HEK293T (cell line): ENCODE measurements at regions not wholly inside any gene's neighbourhood (a gene's known extent, or its start where the extent isn't known, plus 50 kb on each side); places are given as distances from the start of the nearest gene placed in this dataset.

Experiments
- CTCF ChIA-PET: fragments of 350-600 bp; formaldehyde crosslinking; extraction: SDS; loops from one replicate; lab custom pipeline; 2021; ENCODE audit warnings: antibody characterized with exemption, inconsistent platforms; lab: Yijun Ruan, JAX
- POLR2A ChIA-PET: fragments of 350-600 bp; formaldehyde crosslinking; extraction: SDS; loops from one replicate; lab custom pipeline; 2020; ENCODE audit warnings: antibody characterized with exemption, inconsistent platforms; lab: Yijun Ruan, JAX
- DNase-seq: peaks from one replicate; pipeline ENCODE4 v3.0.0; 2012; ENCODE audit warnings: mixed read lengths; ENCODE audit errors: extremely low spot score
- ARNT ChIP-seq: fragments of 450-650 bp; IDR thresholded peaks from 2 replicates; pipeline ENCODE4 v1.6.1; 2017; ENCODE audit warnings: mild to moderate bottlenecking
- BHLHE40 ChIP-seq: fragments of 450-650 bp; IDR thresholded peaks from 2 replicates; pipeline ENCODE4 v1.6.1; 2016; ENCODE audit warnings: mild to moderate bottlenecking, moderate library complexity, borderline replicate concordance
- CTBP1 ChIP-seq: fragments of 450-650 bp; IDR thresholded peaks from 2 replicates; pipeline ENCODE4 v1.6.1; 2016; ENCODE audit warnings: borderline replicate concordance
- ELF4 ChIP-seq: fragments of 450-650 bp; IDR thresholded peaks from 2 replicates; pipeline ENCODE4 v1.6.1; 2017; ENCODE audit warnings: antibody characterized with exemption
- FOXA1 ChIP-seq: fragments of 450-650 bp; IDR thresholded peaks from 2 replicates; pipeline ENCODE4 v1.6.1; 2016; ENCODE audit warnings: mild to moderate bottlenecking
- FOXK2 ChIP-seq: fragments of 450-650 bp; IDR thresholded peaks from 2 replicates; pipeline ENCODE4 v1.6.1; 2016; ENCODE audit warnings: mild to moderate bottlenecking
- FOXM1 ChIP-seq: fragments of 450-650 bp; IDR thresholded peaks from 2 replicates; pipeline ENCODE4 v1.6.1; 2017; ENCODE audit warnings: mild to moderate bottlenecking, borderline replicate concordance
- HDGF ChIP-seq: fragments of 450-650 bp; IDR thresholded peaks from 2 replicates; pipeline ENCODE4 v1.6.1; 2017; ENCODE audit warnings: antibody characterized with exemption, borderline replicate concordance
- L3MBTL2 ChIP-seq: fragments of 450-650 bp; conservative IDR thresholded peaks from 2 replicates; pipeline ENCODE4 v1.6.1; 2016; ENCODE audit warnings: mild to moderate bottlenecking
- LEF1 ChIP-seq: fragments of 450-650 bp; IDR thresholded peaks from 2 replicates; pipeline ENCODE4 v1.6.1; 2017; ENCODE audit warnings: mild to moderate bottlenecking, borderline replicate concordance
- NFRKB ChIP-seq: fragments of 450-650 bp; IDR thresholded peaks from 2 replicates; pipeline ENCODE4 v1.6.1; 2016; ENCODE audit warnings: mild to moderate bottlenecking, moderate library complexity
- SP1 ChIP-seq: fragments of 450-650 bp; IDR thresholded peaks from 2 replicates; pipeline ENCODE4 v1.6.1; 2017
- SUZ12 ChIP-seq: fragments of 450-650 bp; IDR thresholded peaks from 2 replicates; pipeline ENCODE4 v1.6.1; 2016; ENCODE audit warnings: mild to moderate bottlenecking
- TARDBP ChIP-seq: fragments of 450-650 bp; IDR thresholded peaks from 2 replicates; pipeline ENCODE4 v1.6.1; 2016
- ZNF384 ChIP-seq: fragments of 450-650 bp; IDR thresholded peaks from 2 replicates; pipeline ENCODE4 v1.6.1; 2016
- TF ChIP-seq, protein P1 (sequence below): fragments of 450-650 bp; IDR thresholded peaks from 2 replicates; pipeline ENCODE4 v1.6.1; 2016

DNA sequence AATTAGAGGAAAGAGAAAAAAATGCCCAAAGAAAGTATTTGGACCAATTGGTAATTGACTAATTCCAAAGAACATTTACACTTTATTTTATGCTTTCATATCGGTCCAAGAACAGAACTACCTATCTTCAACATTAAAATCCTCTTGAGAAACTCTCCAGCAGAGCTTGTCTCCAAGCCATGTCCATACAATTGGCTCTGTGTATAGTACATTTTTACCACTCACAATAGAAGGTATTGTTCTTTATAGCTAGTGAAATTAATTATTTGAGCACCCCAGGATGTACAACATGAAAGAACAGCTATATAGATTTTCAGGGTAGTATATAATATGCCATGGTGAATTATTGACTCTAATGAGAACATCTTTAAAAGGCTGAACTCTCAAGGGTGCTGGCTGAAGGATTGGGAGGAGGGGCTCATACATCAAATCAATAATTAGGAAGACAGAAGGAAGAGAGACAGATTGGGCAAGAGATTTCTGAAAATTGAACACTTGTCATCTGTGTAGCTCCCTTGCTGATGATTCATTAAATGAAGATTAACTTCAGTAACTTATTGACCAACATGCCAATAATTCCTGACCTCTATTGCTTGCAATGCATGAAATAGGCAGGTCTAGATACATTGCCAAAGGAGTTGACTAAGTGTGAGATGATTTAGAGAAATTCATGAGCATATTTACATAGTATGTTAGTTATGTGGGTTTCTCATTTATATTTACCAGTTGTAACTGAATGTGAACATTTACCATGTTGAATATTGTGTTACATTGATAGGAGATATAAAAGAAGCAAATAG, 249.7 kb downstream of the MTERF1 start:
- no peak for TF ChIP-seq FOXM1
- no peak for TF ChIP-seq FOXA1
- no peak for TF ChIP-seq FOXK2
- no peak for TF ChIP-seq NFRKB
- no peak for TF ChIP-seq L3MBTL2
- TF ChIP-seq TARDBP: no peak
- TF ChIP-seq CTBP1: no peak
- TF ChIP-seq SUZ12: no peak
- TF ChIP-seq ELF4: no peak
- TF ChIP-seq ZNF384: no peak
- TF ChIP-seq BHLHE40: no peak
- no peak for TF ChIP-seq LEF1
- no peak for TF ChIP-seq HDGF
- TF ChIP-seq SP1: no peak
- TF ChIP-seq, protein P1, sequence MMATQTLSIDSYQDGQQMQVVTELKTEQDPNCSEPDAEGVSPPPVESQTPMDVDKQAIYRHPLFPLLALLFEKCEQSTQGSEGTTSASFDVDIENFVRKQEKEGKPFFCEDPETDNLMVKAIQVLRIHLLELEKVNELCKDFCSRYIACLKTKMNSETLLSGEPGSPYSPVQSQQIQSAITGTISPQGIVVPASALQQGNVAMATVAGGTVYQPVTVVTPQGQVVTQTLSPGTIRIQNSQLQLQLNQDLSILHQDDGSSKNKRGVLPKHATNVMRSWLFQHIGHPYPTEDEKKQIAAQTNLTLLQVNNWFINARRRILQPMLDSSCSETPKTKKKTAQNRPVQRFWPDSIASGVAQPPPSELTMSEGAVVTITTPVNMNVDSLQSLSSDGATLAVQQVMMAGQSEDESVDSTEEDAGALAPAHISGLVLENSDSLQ: no peak
- TF ChIP-seq ARNT: no peak
- no peak for DNase-seq
- ChIA-PET CTCF (no interaction called here), POLR2A (no interaction called here)

DNA sequence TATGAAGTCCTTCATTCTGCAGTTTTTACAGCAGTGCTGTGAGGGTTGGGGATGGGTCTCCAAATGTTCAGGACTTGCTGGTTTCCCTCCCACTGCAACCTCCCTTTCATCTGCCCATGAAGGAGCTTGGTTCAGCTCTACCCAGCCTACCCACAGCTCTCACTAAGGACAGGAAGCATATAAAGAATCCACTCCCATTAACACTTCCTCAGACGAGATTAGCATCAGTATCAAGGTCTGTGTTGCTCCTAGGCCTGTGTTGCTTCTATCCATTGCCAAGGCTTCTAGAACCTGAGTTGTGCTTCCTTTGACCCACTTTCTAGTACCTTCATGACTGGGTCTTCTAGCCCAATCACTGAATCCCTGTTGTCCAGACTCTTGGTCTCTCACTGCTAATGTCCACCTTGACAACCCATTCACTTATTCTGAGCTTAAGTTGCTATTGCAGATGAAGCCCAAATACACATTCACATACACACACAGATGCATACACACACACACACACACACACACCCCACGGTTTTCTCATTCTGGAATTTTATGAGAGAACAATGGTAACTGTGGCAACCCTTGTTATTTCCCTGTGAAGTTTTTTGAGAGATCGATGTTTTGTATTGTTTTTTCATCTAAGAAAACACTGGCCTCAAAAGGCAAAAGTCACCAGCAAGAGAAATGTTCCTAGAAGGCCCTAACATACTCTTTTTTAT, 248.1 kb downstream of the MTERF1 start:
- TF ChIP-seq FOXA1 (no peak), FOXM1 (no peak), CTBP1 (no peak), SUZ12 (no peak), HDGF (no peak), L3MBTL2 (no peak), ARNT (no peak), FOXK2 (no peak), LEF1 (no peak), NFRKB (no peak), TARDBP (no peak), ZNF384 (no peak)
- TF ChIP-seq, protein P1: no peak
- DNase-seq: no peak
- ChIA-PET CTCF (interaction anchor here (0.6 kb wide), 1 partner anchor 1407 kb away, joined by 4 read pairs; no protein-coding TSS in a partner anchor), POLR2A (no interaction called here)

- no peak for DNase-seq
- TF ChIP-seq ZNF384: no peak
- TF ChIP-seq SUZ12: no peak
- TF ChIP-seq LEF1: no peak
- TF ChIP-seq L3MBTL2: no peak
- TF ChIP-seq, protein P1: no peak
- TF ChIP-seq SP1: no peak
- ChIA-PET CTCF (no interaction called here), POLR2A (no interaction called here)
Observed at GRCh38 chr7:91633013-91633441, 247.5 kb downstream of the MTERF1 start.

- ChIA-PET CTCF (no interaction called here), POLR2A (no interaction called here)
- no peak for DNase-seq
- no peak for TF ChIP-seq ELF4
- no peak for TF ChIP-seq HDGF
- TF ChIP-seq LEF1: no peak
- no peak for TF ChIP-seq FOXK2
- no peak for TF ChIP-seq SP1
- TF ChIP-seq, protein P1: no peak
- no peak for TF ChIP-seq L3MBTL2
- no peak for TF ChIP-seq NFRKB
- no peak for TF ChIP-seq ARNT
- no peak for TF ChIP-seq FOXA1
- TF ChIP-seq ZNF384: no peak
- no peak for TF ChIP-seq CTBP1
- TF ChIP-seq BHLHE40: no peak
- no peak for TF ChIP-seq TARDBP
- TF ChIP-seq FOXM1: no peak
- TF ChIP-seq SUZ12: no peak
Observed at GRCh38 chr7:91634485-91635177, 245.9 kb downstream of the MTERF1 start.

GRCh38 chr7:91636129-91636724, 244.3 kb downstream of the MTERF1 start:
- ChIA-PET CTCF (no interaction called here), POLR2A (no interaction called here)
- no peak for TF ChIP-seq FOXK2
- no peak for TF ChIP-seq LEF1
- TF ChIP-seq TARDBP: no peak
- TF ChIP-seq, protein P1: no peak
- no peak for TF ChIP-seq HDGF
- no peak for TF ChIP-seq L3MBTL2
- no peak for TF ChIP-seq FOXA1
- no peak for TF ChIP-seq ELF4
- no peak for TF ChIP-seq CTBP1
- no peak for TF ChIP-seq NFRKB
- TF ChIP-seq ZNF384: no peak
- TF ChIP-seq FOXM1: no peak
- DNase-seq: peak; percentile 10
